ENCODE measurements at regions not wholly inside any gene's neighbourhood (a gene's known extent, or its start where the extent isn't known, plus 50 kb on each side); places are given as distances from the start of the nearest gene placed in this dataset.

DNA sequence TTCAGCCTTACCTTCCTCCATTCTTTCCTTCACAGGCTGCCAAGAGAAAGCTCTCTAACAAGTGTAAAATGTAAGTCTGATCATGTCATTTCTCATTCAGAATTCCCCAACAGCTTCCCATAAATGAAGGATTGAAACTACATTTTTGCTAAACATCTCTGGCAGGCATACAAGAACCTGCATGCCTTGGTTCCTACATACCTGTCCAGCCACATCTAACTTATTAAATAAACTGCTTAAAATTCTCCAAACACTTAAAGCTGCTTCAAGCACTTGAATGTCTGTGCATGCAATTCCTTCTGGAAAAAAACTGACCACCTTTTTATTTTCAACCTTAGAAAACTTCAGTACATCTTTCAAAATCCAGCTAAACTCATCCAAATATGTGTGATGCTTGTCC lies 84.4 kb upstream of the DCN start:
- TF ChIP-seq CTCF (IDR thresholded peaks at IDR 0.05) (no peak), POLR2A (IDR thresholded peaks at IDR 0.05) (no peak)

All from uterus (tissue), 2 donors.